ENCODE measurements at regions not wholly inside any gene's neighbourhood (a gene's known extent, or its start where the extent isn't known, plus 50 kb on each side); places are given as distances from the start of the nearest gene placed in this dataset. TPM values are rescaled to one million over a fixed set of nuclear protein-coding genes. Genes with fewer than 3 reads are reported as not detected.

Small RNA genes lying in the stretch of these regions (small RNA-seq; reads per million reads assigned to genes)
- gene AC008740.2 (ENCODE audit: low replicate concordance), result not detected
